Neural cell (in vitro differentiated cells): ENCODE measurements at regions not wholly inside any gene's neighbourhood (a gene's known extent, or its start where the extent isn't known, plus 50 kb on each side); places are given as distances from the start of the nearest gene placed in this dataset.

Experiments used
- H2AFZ ChIP-seq: fragments of 200-600, 300-800 bp; sonication (generic), shearing (Covaris generic); 2 replicates; pipeline ENCODE4 v1.6.0; 2014; ENCODE audit warnings: low read depth, mild to moderate bottlenecking, antibody characterized with exemption, low read length, moderate library complexity
- H3F3A ChIP-seq: fragments of 200-600 bp; shearing (Covaris generic); 2 replicates; pipeline ENCODE4 v1.6.1; 2016; ENCODE audit warnings: mild to moderate bottlenecking, moderate library complexity, mixed read lengths, antibody characterized with exemption, low read length; ENCODE audit not compliant: insufficient read depth, poor library complexity, severe bottlenecking
- H3K27ac ChIP-seq: fragments of 200-600, 300-800 bp; sonication (generic), shearing (Covaris generic); 2 replicates; pipeline ENCODE4 v1.5.1; 2014; ENCODE audit warnings: mild to moderate bottlenecking, low read length, moderate library complexity
- H3K27me3 ChIP-seq: fragments of 300-800, 200-600 bp; sonication (generic), shearing (Covaris generic); 2 replicates; pipeline ENCODE4 v1.6.0; 2014; ENCODE audit warnings: mild to moderate bottlenecking, low read depth, low read length, moderate library complexity; ENCODE audit not compliant: insufficient read depth
- H3K36me3 ChIP-seq: fragments of 300-800, 200-600 bp; sonication (generic), shearing (Covaris generic); 2 replicates; pipeline ENCODE4 v1.5.1; 2014; ENCODE audit warnings: mild to moderate bottlenecking, antibody characterized with exemption, low read length, moderate library complexity; ENCODE audit not compliant: insufficient read depth
- H3K4me2 ChIP-seq: fragments of 300-800, 200-600 bp; sonication (generic), shearing (Covaris generic); 2 replicates; pipeline ENCODE4 v1.6.0; 2014; ENCODE audit warnings: mild to moderate bottlenecking, low read length
- H3K4me3 ChIP-seq: fragments of 300-800, 200-600 bp; sonication (generic), shearing (Covaris generic); 2 replicates; pipeline ENCODE4 v1.5.1; 2014; ENCODE audit warnings: mild to moderate bottlenecking, low read length, moderate library complexity
- H3K79me2 ChIP-seq: fragments of 200-600 bp; shearing (Covaris generic); replicated peaks from 2 replicates; pipeline ENCODE4 v1.6.0; 2014; ENCODE audit warnings: mild to moderate bottlenecking, low read length, moderate library complexity; ENCODE audit not compliant: insufficient read depth
- H3K9ac ChIP-seq: fragments of 300-800, 200-600 bp; sonication (generic), shearing (Covaris generic); 2 replicates; pipeline ENCODE4 v1.6.1; 2016; ENCODE audit warnings: mild to moderate bottlenecking, low read length, mixed read lengths
- H3K9me2 ChIP-seq: fragments of 200-600 bp; shearing (Covaris generic); 2 replicates; pipeline ENCODE4 v1.6.1; 2016; ENCODE audit warnings: mild to moderate bottlenecking, low read length, mixed read lengths; ENCODE audit not compliant: insufficient read depth
- H3K9me3 ChIP-seq: fragments of 200-600, 300-800 bp; sonication (generic), shearing (Covaris generic); 2 replicates; pipeline ENCODE4 v1.6.1; 2016; ENCODE audit warnings: mild to moderate bottlenecking, mixed run types, low read length, moderate library complexity, mixed read lengths
- H4K20me1 ChIP-seq: fragments of 200-600 bp; shearing (Covaris generic); 2 replicates; pipeline ENCODE4 v1.6.1; 2016; ENCODE audit warnings: mild to moderate bottlenecking, mixed run types; ENCODE audit not compliant: insufficient read depth
- CTCF ChIP-seq: fragments of 450-650 bp; IDR thresholded peaks from 2 replicates; pipeline ENCODE4 v1.5.1; 2014; ENCODE audit warnings: antibody characterized with exemption, mild to moderate bottlenecking, moderate library complexity; ENCODE audit not compliant: poor library complexity, severe bottlenecking
- EP300 ChIP-seq: fragments of 450-650 bp; conservative IDR thresholded peaks from 2 replicates; pipeline ENCODE4 v1.6.1; 2014; ENCODE audit warnings: antibody characterized with exemption, mild to moderate bottlenecking, moderate library complexity; ENCODE audit not compliant: poor library complexity, severe bottlenecking
- EZH2 ChIP-seq: fragments of 200-600, 300-800 bp; shearing (Covaris generic), sonication (generic); IDR thresholded peaks from 2 replicates; pipeline ENCODE4 v1.6.1; 2014; ENCODE audit warnings: antibody characterized with exemption, low read length, borderline replicate concordance, mild to moderate bottlenecking; ENCODE audit not compliant: insufficient read depth, poor library complexity, severe bottlenecking
- MXI1 ChIP-seq: fragments of 450-650 bp; conservative IDR thresholded peaks from 2 replicates; pipeline ENCODE4 v1.6.1; 2014; ENCODE audit warnings: antibody characterized with exemption, mild to moderate bottlenecking; ENCODE audit not compliant: poor library complexity, severe bottlenecking
- POLR2AphosphoS5 ChIP-seq: IDR thresholded peaks from 2 replicates; pipeline ENCODE4 v1.6.1; 2012
- RAD21 ChIP-seq: fragments of 450-650 bp; conservative IDR thresholded peaks from 2 replicates; pipeline ENCODE4 v1.6.1; 2014; ENCODE audit warnings: antibody characterized with exemption, mild to moderate bottlenecking, moderate library complexity
- REST ChIP-seq: IDR thresholded peaks from 2 replicates; pipeline ENCODE4 v1.6.1; 2012; ENCODE audit warnings: borderline replicate concordance
- SMC3 ChIP-seq: fragments of 450-650 bp; conservative IDR thresholded peaks from 2 replicates; pipeline ENCODE4 v1.6.1; 2014; ENCODE audit warnings: antibody characterized with exemption, mild to moderate bottlenecking, moderate library complexity; ENCODE audit not compliant: poor library complexity
- TAF1 ChIP-seq: IDR thresholded peaks from 2 replicates; pipeline ENCODE4 v1.6.1; 2012; ENCODE audit warnings: low read depth

- no peak overlapping the region for H3K9ac ChIP-seq
- no peak for TF ChIP-seq EZH2
- TF ChIP-seq EP300, result no peak
- no peak for TF ChIP-seq CTCF
- no peak for TF ChIP-seq POLR2AphosphoS5
- no peak for TF ChIP-seq TAF1
- TF ChIP-seq RAD21, result no peak
- no peak for TF ChIP-seq MXI1
- TF ChIP-seq SMC3, result no peak
- no peak for TF ChIP-seq REST
- no peak overlapping the region for H3K4me3 ChIP-seq
- no peaks in the 10 kb centered on the region for H3K36me3 ChIP-seq
- H3K27me3 ChIP-seq, result no peaks in the 10 kb centered on the region
- no peak overlapping the region for H2AFZ ChIP-seq
- no peaks in the 10 kb centered on the region for H4K20me1 ChIP-seq
- no peaks in the 10 kb centered on the region for H3K9me3 ChIP-seq
- no peaks in the 10 kb centered on the region for H3K9me2 ChIP-seq
- H3F3A ChIP-seq, result no peaks in the 10 kb centered on the region
- H3K27ac ChIP-seq, result no peak overlapping the region
- H3K79me2 ChIP-seq, result no peaks in the 10 kb centered on the region
- H3K4me2 ChIP-seq, result no peak overlapping the region
Observed at GRCh38 chr17:52776234-52776633, 617.7 kb upstream of the CA10 start.

GRCh38 chr17:52762794-52763167 is 604.3 kb upstream of the CA10 start:
- Histone ChIP-seq H3F3A (no peaks in the 10 kb centered on the region), H3K4me2 (no peak overlapping the region), H3K4me3 (no peak overlapping the region)

More at GRCh38 chr17:52762794-52763167, 604.3 kb upstream of the CA10 start:
- H3K27me3 ChIP-seq, result no peaks in the 10 kb centered on the region
- no peak overlapping the region for H3K9ac ChIP-seq
- H3K9me2 ChIP-seq, result no peaks in the 10 kb centered on the region
- H2AFZ ChIP-seq, result no peak overlapping the region
- no peaks in the 10 kb centered on the region for H3K36me3 ChIP-seq
- TF ChIP-seq RAD21, result no peak
- no peak for TF ChIP-seq CTCF
- TF ChIP-seq SMC3, result no peak
- TF ChIP-seq EP300, result no peak
- TF ChIP-seq REST, result no peak
- H3K27ac ChIP-seq, result no peak overlapping the region
- no peaks in the 10 kb centered on the region for H3K79me2 ChIP-seq
- no peaks in the 10 kb centered on the region for H3K9me3 ChIP-seq
- H4K20me1 ChIP-seq, result no peaks in the 10 kb centered on the region
